ENCODE measurements at regions not wholly inside any gene's neighbourhood (a gene's known extent, or its start where the extent isn't known, plus 50 kb on each side); places are given as distances from the start of the nearest gene placed in this dataset.
"Not testable (repeated sequence)": the region's sequence is repeated elsewhere in the genome, so short reads cannot be mapped to it uniquely, and the experiment has no call there.

GRCh38 chr6:121944354-121944753, 455.1 kb upstream of the HSF2 start:
- Histone ChIP-seq H3K27ac (no peak overlapping the region), H3K36me3 (no peaks in the 10 kb centered on the region), H3K27me3 (no peaks in the 10 kb centered on the region), H3K4me3 (no peak overlapping the region), H3K4me1 (no peaks in the 10 kb centered on the region), H3K9me3 (no peaks in the 10 kb centered on the region)
- no peak for TF ChIP-seq POLR2A (IDR thresholded peaks at IDR 0.05)
- TF ChIP-seq CTCF (IDR thresholded peaks at IDR 0.05 in 4 of 5, conservative IDR thresholded peaks at IDR 0.05 in 1 of 5), result no peak
- in situ Hi-C loops (cut with MboI; ENCODE audit: low sequenced_read_pairs in 4 of 4) (no loop called here), intact Hi-C loops (cut with DNase I; ENCODE audit: low total_unique reads) (no loop called here)
- ATAC-seq (no peak), DNase-seq (no peak)

- in situ Hi-C loops (cut with MboI; ENCODE audit: low sequenced_read_pairs in 4 of 4), result no loop called here
- no peak overlapping the region for H3K27ac ChIP-seq
- no peaks in the 10 kb centered on the region for H3K27me3 ChIP-seq
- DNase-seq (no peak), ATAC-seq (no peak)
- no peaks in the 10 kb centered on the region for H3K36me3 ChIP-seq
- H3K4me1 ChIP-seq, result no peaks in the 10 kb centered on the region
- no peak overlapping the region for H3K4me3 ChIP-seq
- intact Hi-C loops (cut with DNase I; ENCODE audit: low total_unique reads), result no loop called here
- no peaks in the 10 kb centered on the region for H3K9me3 ChIP-seq
- TF ChIP-seq POLR2A (IDR thresholded peaks at IDR 0.05), result no peak
Observed at GRCh38 chr6:121951123-121951522, 448.3 kb upstream of the HSF2 start.

- no peaks in the 10 kb centered on the region for H3K4me1 ChIP-seq
- no peak for ATAC-seq
- in situ Hi-C loops (cut with MboI; ENCODE audit: low sequenced_read_pairs in 4 of 4), result no loop called here
- DNase-seq, result no peak
- no peak overlapping the region for H3K4me3 ChIP-seq
- intact Hi-C loops (cut with DNase I; ENCODE audit: low total_unique reads), result no loop called here
- no peaks in the 10 kb centered on the region for H3K36me3 ChIP-seq
- no peaks in the 10 kb centered on the region for H3K9me3 ChIP-seq
- TF ChIP-seq CTCF (IDR thresholded peaks at IDR 0.05 in 4 of 5, conservative IDR thresholded peaks at IDR 0.05 in 1 of 5), result no peak
- TF ChIP-seq POLR2A (IDR thresholded peaks at IDR 0.05), result no peak
- H3K27ac ChIP-seq, result no peak overlapping the region
- H3K27me3 ChIP-seq, result no peaks in the 10 kb centered on the region
Observed at GRCh38 chr6:121951918-121952379, 447.5 kb upstream of the HSF2 start.

GRCh38 chr6:121955401-121955800, 444.1 kb upstream of the HSF2 start:
- ATAC-seq; H3K36me3 ChIP-seq; H3K4me1 ChIP-seq; DNase-seq; H3K4me3 ChIP-seq; H3K27me3 ChIP-seq; in situ Hi-C loops (cut with MboI; ENCODE audit: low sequenced_read_pairs in 4 of 4); intact Hi-C loops (cut with DNase I; ENCODE audit: low total_unique reads); H3K9me3 ChIP-seq; H3K27ac ChIP-seq: not testable (repeated sequence)

- Histone ChIP-seq H3K4me3 (no peak overlapping the region), H3K9me3 (no peaks in the 10 kb centered on the region), H3K36me3 (no peaks in the 10 kb centered on the region), H3K27me3 (no peaks in the 10 kb centered on the region), H3K4me1 (no peaks in the 10 kb centered on the region), H3K27ac (no peak overlapping the region)
- DNase-seq (no peak), ATAC-seq (no peak)
- in situ Hi-C loops (cut with MboI; ENCODE audit: low sequenced_read_pairs in 4 of 4) (no loop called here), intact Hi-C loops (cut with DNase I; ENCODE audit: low total_unique reads) (no loop called here)
- TF ChIP-seq POLR2A (IDR thresholded peaks at IDR 0.05) (no peak), CTCF (IDR thresholded peaks at IDR 0.05 in 4 of 5, conservative IDR thresholded peaks at IDR 0.05 in 1 of 5) (no peak)
Observed at GRCh38 chr6:121956782-121957181, 442.7 kb upstream of the HSF2 start.

GRCh38 chr6:121959501-121959900, 440.0 kb upstream of the HSF2 start:
- H3K36me3 ChIP-seq, result no peaks in the 10 kb centered on the region
- H3K27me3 ChIP-seq, result no peaks in the 10 kb centered on the region
- in situ Hi-C loops (cut with MboI; ENCODE audit: low sequenced_read_pairs in 4 of 4) (no loop called here), intact Hi-C loops (cut with DNase I; ENCODE audit: low total_unique reads) (no loop called here)
- TF ChIP-seq POLR2A (IDR thresholded peaks at IDR 0.05), result no peak
- no peak for TF ChIP-seq CTCF (IDR thresholded peaks at IDR 0.05 in 4 of 5, conservative IDR thresholded peaks at IDR 0.05 in 1 of 5)
- no peak overlapping the region for H3K27ac ChIP-seq
- ATAC-seq, result no peak
- no peak for DNase-seq
- no peak overlapping the region for H3K4me3 ChIP-seq
- no peaks in the 10 kb centered on the region for H3K4me1 ChIP-seq
- no peaks in the 10 kb centered on the region for H3K9me3 ChIP-seq
